Loucy (cell line): ENCODE measurements at regions not wholly inside any gene's neighbourhood (a gene's known extent, or its start where the extent isn't known, plus 50 kb on each side); places are given as distances from the start of the nearest gene placed in this dataset.

Experiments used
- H2AFZ ChIP-seq: fragments of 200-600 bp; sonication (generic); 2 replicates; pipeline ENCODE4 v1.6.0; 2016; ENCODE audit warnings: antibody characterized with exemption, mild to moderate bottlenecking, low read length, moderate library complexity
- H3F3A ChIP-seq: fragments of 200-600 bp; 2 replicates; pipeline ENCODE4 v1.6.0; 2016; ENCODE audit warnings: antibody characterized with exemption, low read depth, mild to moderate bottlenecking
- H3K27me3 ChIP-seq: fragments of 200-600 bp; sonication (generic); 2 replicates; pipeline ENCODE4 v1.6.1; 2014; ENCODE audit warnings: low read length, mild to moderate bottlenecking; ENCODE audit not compliant: insufficient read depth, poor library complexity, severe bottlenecking
- H3K36me3 ChIP-seq: fragments of 200-600 bp; sonication (generic); 2 replicates; pipeline ENCODE4 v1.6.1; 2016; ENCODE audit warnings: low read length; ENCODE audit not compliant: insufficient read depth
- H3K4me1 ChIP-seq: fragments of 200-600 bp; sonication (generic); 2 replicates; pipeline ENCODE4 v1.5.1; 2014; ENCODE audit warnings: low read length, mild to moderate bottlenecking; ENCODE audit not compliant: insufficient read depth, poor library complexity, severe bottlenecking
- H3K4me2 ChIP-seq: fragments of 200-600 bp; sonication (generic); 2 replicates; pipeline ENCODE4 v1.6.0; 2014; ENCODE audit warnings: antibody characterized with exemption, low read length, low read depth, mild to moderate bottlenecking; ENCODE audit not compliant: poor library complexity, severe bottlenecking
- H3K4me3 ChIP-seq: fragments of 200-600 bp; sonication (generic); 2 replicates; pipeline ENCODE4 v1.5.1; 2014; ENCODE audit warnings: low read length, mild to moderate bottlenecking, mixed read lengths; ENCODE audit not compliant: poor library complexity, severe bottlenecking
- H3K79me2 ChIP-seq: fragments of 200-600 bp; sonication (generic); 2 replicates; pipeline ENCODE4 v1.6.1; 2014; ENCODE audit warnings: low read length; ENCODE audit not compliant: insufficient read depth
- H3K9ac ChIP-seq: fragments of 200-600 bp; sonication (generic); 2 replicates; pipeline ENCODE4 v1.6.0; 2014; ENCODE audit warnings: mild to moderate bottlenecking, low read depth, low read length, moderate library complexity; ENCODE audit not compliant: poor library complexity, severe bottlenecking
- H3K9me2 ChIP-seq: fragments of 200-600 bp; sonication (generic); replicated peaks from 2 replicates; pipeline ENCODE4 v1.6.1; 2016; ENCODE audit warnings: low read depth, low read length, mixed read lengths
- H3K9me3 ChIP-seq: fragments of 200-600 bp; sonication (generic); 2 replicates; pipeline ENCODE4 v1.6.1; 2014; ENCODE audit warnings: mild to moderate bottlenecking, antibody characterized with exemption, low read length, low read depth; ENCODE audit not compliant: insufficient read depth
- H4K20me1 ChIP-seq: fragments of 200-600 bp; sonication (generic); 2 replicates; pipeline ENCODE4 v1.6.0; 2014; ENCODE audit warnings: antibody characterized with exemption, low read length, mild to moderate bottlenecking; ENCODE audit not compliant: insufficient read depth, poor library complexity, severe bottlenecking
- EZH2phosphoT487 ChIP-seq: fragments of 200-600 bp; IDR thresholded peaks from 2 replicates; pipeline ENCODE4 v1.6.1; 2018; ENCODE audit warnings: antibody characterized with exemption, mild to moderate bottlenecking, moderate library complexity, borderline replicate concordance
- TF ChIP-seq, protein P1 (sequence below): fragments of 200-600 bp; sonication (generic); conservative IDR thresholded peaks from 2 replicates; pipeline ENCODE4 v1.5.1; 2014; ENCODE audit warnings: mild to moderate bottlenecking, antibody characterized with exemption, low read length

- no peaks in the 10 kb centered on the region for H3F3A ChIP-seq
- no peak overlapping the region for H3K4me2 ChIP-seq
- H3K9me2 ChIP-seq: no peaks in the 10 kb centered on the region
- H3K27me3 ChIP-seq: no peaks in the 10 kb centered on the region
- TF ChIP-seq, protein P1, sequence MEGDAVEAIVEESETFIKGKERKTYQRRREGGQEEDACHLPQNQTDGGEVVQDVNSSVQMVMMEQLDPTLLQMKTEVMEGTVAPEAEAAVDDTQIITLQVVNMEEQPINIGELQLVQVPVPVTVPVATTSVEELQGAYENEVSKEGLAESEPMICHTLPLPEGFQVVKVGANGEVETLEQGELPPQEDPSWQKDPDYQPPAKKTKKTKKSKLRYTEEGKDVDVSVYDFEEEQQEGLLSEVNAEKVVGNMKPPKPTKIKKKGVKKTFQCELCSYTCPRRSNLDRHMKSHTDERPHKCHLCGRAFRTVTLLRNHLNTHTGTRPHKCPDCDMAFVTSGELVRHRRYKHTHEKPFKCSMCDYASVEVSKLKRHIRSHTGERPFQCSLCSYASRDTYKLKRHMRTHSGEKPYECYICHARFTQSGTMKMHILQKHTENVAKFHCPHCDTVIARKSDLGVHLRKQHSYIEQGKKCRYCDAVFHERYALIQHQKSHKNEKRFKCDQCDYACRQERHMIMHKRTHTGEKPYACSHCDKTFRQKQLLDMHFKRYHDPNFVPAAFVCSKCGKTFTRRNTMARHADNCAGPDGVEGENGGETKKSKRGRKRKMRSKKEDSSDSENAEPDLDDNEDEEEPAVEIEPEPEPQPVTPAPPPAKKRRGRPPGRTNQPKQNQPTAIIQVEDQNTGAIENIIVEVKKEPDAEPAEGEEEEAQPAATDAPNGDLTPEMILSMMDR: no peak
- TF ChIP-seq EZH2phosphoT487: no peak
- H3K9me3 ChIP-seq: no peaks in the 10 kb centered on the region
- no peaks in the 10 kb centered on the region for H3K79me2 ChIP-seq
- H2AFZ ChIP-seq: no peak overlapping the region
- H3K36me3 ChIP-seq: no peaks in the 10 kb centered on the region
- H3K4me1 ChIP-seq: no peaks in the 10 kb centered on the region
- H3K9ac ChIP-seq: no peak overlapping the region
- H3K4me3 ChIP-seq: no peak overlapping the region
- H4K20me1 ChIP-seq: no peaks in the 10 kb centered on the region
These were observed 530.0 kb downstream of the BCL11A start for GRCh38 chr2:60023256-60023985.

- TF ChIP-seq EZH2phosphoT487: no peak
- TF ChIP-seq, protein P1: no peak
- Histone ChIP-seq H3F3A (no peaks in the 10 kb centered on the region), H3K4me3 (no peak overlapping the region), H3K9me3 (no peaks in the 10 kb centered on the region), H2AFZ (no peak overlapping the region), H3K9ac (no peak overlapping the region), H3K4me2 (no peak overlapping the region), H4K20me1 (no peaks in the 10 kb centered on the region), H3K4me1 (no peaks in the 10 kb centered on the region), H3K79me2 (no peaks in the 10 kb centered on the region), H3K9me2 (no peaks in the 10 kb centered on the region), H3K36me3 (no peaks in the 10 kb centered on the region), H3K27me3 (no peaks in the 10 kb centered on the region)
These were observed 545.8 kb downstream of the BCL11A start for GRCh38 chr2:60007671-60008070.

DNA sequence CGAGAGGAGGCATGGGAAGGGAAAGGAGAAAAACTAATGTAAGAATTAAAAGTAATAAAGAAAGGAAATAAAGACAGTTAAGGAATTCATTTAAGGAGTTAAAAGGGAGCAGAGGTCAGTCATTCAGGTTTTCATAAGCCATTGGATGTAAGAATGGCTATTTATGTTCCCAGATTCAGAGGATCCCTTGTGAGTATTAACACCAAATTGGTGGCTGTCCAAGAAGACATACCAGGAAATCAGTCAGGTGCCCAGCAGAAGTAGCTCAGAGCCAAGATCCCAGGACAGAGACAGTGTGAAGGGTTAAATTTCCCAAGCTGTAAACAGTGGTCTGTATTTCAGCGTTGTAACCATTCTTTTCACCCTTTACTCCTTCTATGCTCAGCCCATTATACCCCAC, 550.4 kb downstream of the BCL11A start:
- Histone ChIP-seq H3K9ac (no peak overlapping the region), H3K9me2 (no peaks in the 10 kb centered on the region), H4K20me1 (no peaks in the 10 kb centered on the region), H2AFZ (no peak overlapping the region), H3K4me3 (no peak overlapping the region), H3K27me3 (no peaks in the 10 kb centered on the region), H3K36me3 (no peaks in the 10 kb centered on the region), H3K9me3 (no peaks in the 10 kb centered on the region), H3K4me2 (no peak overlapping the region), H3K4me1 (no peaks in the 10 kb centered on the region), H3K79me2 (no peaks in the 10 kb centered on the region), H3F3A (no peaks in the 10 kb centered on the region)
- TF ChIP-seq EZH2phosphoT487: no peak
- TF ChIP-seq, protein P1: no peak
